Astrocyte (in vitro differentiated cells and primary cell): ENCODE measurements at regions not wholly inside any gene's neighbourhood (a gene's known extent, or its start where the extent isn't known, plus 50 kb on each side); places are given as distances from the start of the nearest gene placed in this dataset.
"Not testable (repeated sequence)": the region's sequence is repeated elsewhere in the genome, so short reads cannot be mapped to it uniquely, and the experiment has no call there.

Source experiments
- DNase-seq: peaks from one replicate; pipeline ENCODE4 v3.0.0-alpha.2; 2010; ENCODE audit warnings: low read depth
- FAIRE-seq: peaks from 2 replicates; lab custom pipeline; 2011; peaks lifted over from hg19 to GRCh38; lab: Jason Lieb, UNC
- H2AFZ ChIP-seq: 2 replicates; pipeline ENCODE4 v1.6.0; 2012; ENCODE audit warnings: low read depth, low read length, inconsistent platforms
- H3K27ac ChIP-seq: 2 replicates; pipeline ENCODE4 v1.5.1; 2011; ENCODE audit warnings: low read depth, low read length, inconsistent platforms
- H3K27me3 ChIP-seq: 2 replicates; pipeline ENCODE4 v1.6.0; 2011; ENCODE audit warnings: low read length, inconsistent platforms; ENCODE audit not compliant: insufficient read depth
- H3K36me3 ChIP-seq: 2 replicates; pipeline ENCODE4 v1.5.1; 2011; ENCODE audit warnings: low read length, inconsistent platforms; ENCODE audit not compliant: insufficient read depth
- H3K4me1 ChIP-seq: 2 replicates; pipeline ENCODE4 v1.5.1; 2011; ENCODE audit warnings: low read length, inconsistent platforms; ENCODE audit not compliant: insufficient read depth
- H3K4me2 ChIP-seq: 2 replicates; pipeline ENCODE4 v1.6.0; 2012; ENCODE audit warnings: low read length, inconsistent platforms
- H3K4me3 ChIP-seq: 2 replicates; pipeline ENCODE4 v1.5.1; 2011; ENCODE audit warnings: low read depth, mild to moderate bottlenecking, low read length, inconsistent platforms; ENCODE audit not compliant: insufficient read depth
- H3K79me2 ChIP-seq: 2 replicates; pipeline ENCODE4 v1.6.0; 2012; ENCODE audit warnings: mild to moderate bottlenecking, low read length, inconsistent platforms; ENCODE audit not compliant: insufficient read depth
- H3K9ac ChIP-seq: 2 replicates; pipeline ENCODE4 v1.6.0; 2012; ENCODE audit warnings: mild to moderate bottlenecking, low read length, inconsistent platforms
- H3K9me3 ChIP-seq: 2 replicates; pipeline ENCODE4 v1.5.1; 2012; ENCODE audit warnings: low read depth, mild to moderate bottlenecking, low read length, inconsistent platforms; ENCODE audit not compliant: insufficient read depth
- H4K20me1 ChIP-seq: 2 replicates; pipeline ENCODE4 v1.6.0; 2012; ENCODE audit warnings: low read length, inconsistent platforms; ENCODE audit not compliant: insufficient read depth
- H3K27ac Mint-ChIP-seq: one replicate; pipeline ENCODE4 v1.8.0; 2021; ENCODE audit warnings: mild to moderate bottlenecking, mixed read lengths; ENCODE audit not compliant: unreplicated experiment
- H3K27me3 Mint-ChIP-seq: one replicate; pipeline ENCODE4 v1.8.0; 2021; ENCODE audit warnings: low read depth, mixed read lengths; ENCODE audit not compliant: unreplicated experiment
- H3K36me3 Mint-ChIP-seq: one replicate; pipeline ENCODE4 v1.8.0; 2021; ENCODE audit warnings: low read depth, mixed read lengths; ENCODE audit not compliant: unreplicated experiment
- H3K4me1 Mint-ChIP-seq: one replicate; pipeline ENCODE4 v1.8.0; 2021; ENCODE audit warnings: low read depth, mixed read lengths; ENCODE audit not compliant: unreplicated experiment
- H3K4me3 Mint-ChIP-seq: one replicate; pipeline ENCODE4 v1.8.0; 2021; ENCODE audit warnings: mild to moderate bottlenecking, moderate library complexity, mixed read lengths; ENCODE audit not compliant: unreplicated experiment
- H3K9me3 Mint-ChIP-seq: one replicate; pipeline ENCODE4 v1.8.0; 2021; ENCODE audit warnings: mild to moderate bottlenecking, mixed read lengths; ENCODE audit not compliant: unreplicated experiment
- EZH2 ChIP-seq: IDR thresholded peaks from 2 replicates; pipeline ENCODE4 v1.6.1; 2012; ENCODE audit warnings: mild to moderate bottlenecking, low read length, inconsistent platforms; ENCODE audit not compliant: insufficient read depth
- TF ChIP-seq, protein P1 (sequence below): IDR thresholded peaks from 2 replicates; pipeline ENCODE4 v1.5.1; 2011; ENCODE audit warnings: low read depth, mild to moderate bottlenecking, inconsistent platforms, low read length, moderate library complexity; ENCODE audit not compliant: insufficient read depth

DNA sequence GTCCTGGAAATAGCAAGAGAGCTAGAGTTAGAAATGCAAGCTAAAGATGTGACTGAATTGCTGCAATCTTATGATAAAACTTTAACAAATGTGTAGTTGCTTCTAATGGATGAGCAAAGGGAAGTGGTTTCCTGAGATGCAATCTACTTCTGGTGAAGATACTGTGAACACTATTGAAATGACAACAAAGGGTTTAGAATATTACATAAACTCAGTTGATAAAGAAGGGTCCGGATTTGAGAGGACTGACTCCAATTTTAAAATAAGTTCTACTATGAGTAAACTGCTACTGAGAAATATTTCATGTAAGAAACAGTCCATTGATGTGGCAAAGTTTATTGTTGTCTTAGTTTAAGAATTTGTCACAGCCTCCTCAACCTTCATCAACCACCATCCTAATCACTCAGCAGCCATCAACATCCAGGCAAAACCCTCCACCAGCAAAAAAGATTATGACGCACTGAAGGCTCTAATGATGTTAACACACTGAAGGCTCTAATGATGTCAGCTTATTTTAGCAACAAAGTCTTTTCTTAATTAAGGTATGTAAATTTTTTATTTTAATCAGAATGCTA, 376.2 kb downstream of the CDH10 start:
- Mint-ChIP-seq H3K9me3 (no peaks in the 10 kb centered on the region), H3K27me3 (no peaks in the 10 kb centered on the region), H3K4me1 (no peaks in the 10 kb centered on the region), H3K36me3 (no peaks in the 10 kb centered on the region), H3K27ac (no peak overlapping the region), H3K4me3 (no peak overlapping the region)
- DNase-seq (no peak), FAIRE-seq (no peak)
- no peak for TF ChIP-seq EZH2
- TF ChIP-seq, protein P1, sequence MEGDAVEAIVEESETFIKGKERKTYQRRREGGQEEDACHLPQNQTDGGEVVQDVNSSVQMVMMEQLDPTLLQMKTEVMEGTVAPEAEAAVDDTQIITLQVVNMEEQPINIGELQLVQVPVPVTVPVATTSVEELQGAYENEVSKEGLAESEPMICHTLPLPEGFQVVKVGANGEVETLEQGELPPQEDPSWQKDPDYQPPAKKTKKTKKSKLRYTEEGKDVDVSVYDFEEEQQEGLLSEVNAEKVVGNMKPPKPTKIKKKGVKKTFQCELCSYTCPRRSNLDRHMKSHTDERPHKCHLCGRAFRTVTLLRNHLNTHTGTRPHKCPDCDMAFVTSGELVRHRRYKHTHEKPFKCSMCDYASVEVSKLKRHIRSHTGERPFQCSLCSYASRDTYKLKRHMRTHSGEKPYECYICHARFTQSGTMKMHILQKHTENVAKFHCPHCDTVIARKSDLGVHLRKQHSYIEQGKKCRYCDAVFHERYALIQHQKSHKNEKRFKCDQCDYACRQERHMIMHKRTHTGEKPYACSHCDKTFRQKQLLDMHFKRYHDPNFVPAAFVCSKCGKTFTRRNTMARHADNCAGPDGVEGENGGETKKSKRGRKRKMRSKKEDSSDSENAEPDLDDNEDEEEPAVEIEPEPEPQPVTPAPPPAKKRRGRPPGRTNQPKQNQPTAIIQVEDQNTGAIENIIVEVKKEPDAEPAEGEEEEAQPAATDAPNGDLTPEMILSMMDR: no peak
- H2AFZ ChIP-seq: no peak overlapping the region
- H3K27ac ChIP-seq: no peak overlapping the region
- H3K9me3 ChIP-seq: no peaks in the 10 kb centered on the region
- H3K4me2 ChIP-seq: no peak overlapping the region
- no peaks in the 10 kb centered on the region for H3K27me3 ChIP-seq
- no peaks in the 10 kb centered on the region for H3K4me1 ChIP-seq
- no peak overlapping the region for H3K4me3 ChIP-seq
- H4K20me1 ChIP-seq: no peaks in the 10 kb centered on the region
- no peaks in the 10 kb centered on the region for H3K79me2 ChIP-seq
- no peak overlapping the region for H3K9ac ChIP-seq
- no peaks in the 10 kb centered on the region for H3K36me3 ChIP-seq

DNA sequence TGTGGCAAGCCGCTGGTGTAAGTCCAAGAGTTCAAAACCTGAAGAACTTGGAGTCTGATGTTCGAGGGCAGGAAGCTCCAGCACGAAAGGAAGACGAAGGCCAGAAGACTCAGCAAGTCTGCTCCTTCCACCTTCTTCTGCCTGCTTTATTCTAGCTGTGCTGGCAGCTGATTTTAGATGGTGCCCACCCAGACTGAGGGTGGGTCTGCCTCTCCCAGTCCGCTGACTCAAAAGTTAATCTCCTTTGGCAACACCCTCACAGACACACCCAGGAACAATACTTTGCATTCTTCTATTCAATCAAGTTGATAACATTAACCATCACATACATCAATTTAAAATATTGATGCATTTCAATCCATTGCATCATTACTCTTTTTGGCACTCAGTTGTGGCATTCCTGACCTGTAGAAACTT, 373.1 kb downstream of the CDH10 start:
- FAIRE-seq, H3K27ac Mint-ChIP-seq, H3K4me1 Mint-ChIP-seq, H3K9ac ChIP-seq, H3K36me3 Mint-ChIP-seq, H3K36me3 ChIP-seq, H3K4me1 ChIP-seq, H3K27me3 Mint-ChIP-seq, H4K20me1 ChIP-seq, H3K9me3 Mint-ChIP-seq, H3K27me3 ChIP-seq, H3K9me3 ChIP-seq, H3K79me2 ChIP-seq, H2AFZ ChIP-seq, H3K4me3 ChIP-seq, H3K27ac ChIP-seq, H3K4me3 Mint-ChIP-seq, H3K4me2 ChIP-seq, DNase-seq: not testable (repeated sequence)

DNA sequence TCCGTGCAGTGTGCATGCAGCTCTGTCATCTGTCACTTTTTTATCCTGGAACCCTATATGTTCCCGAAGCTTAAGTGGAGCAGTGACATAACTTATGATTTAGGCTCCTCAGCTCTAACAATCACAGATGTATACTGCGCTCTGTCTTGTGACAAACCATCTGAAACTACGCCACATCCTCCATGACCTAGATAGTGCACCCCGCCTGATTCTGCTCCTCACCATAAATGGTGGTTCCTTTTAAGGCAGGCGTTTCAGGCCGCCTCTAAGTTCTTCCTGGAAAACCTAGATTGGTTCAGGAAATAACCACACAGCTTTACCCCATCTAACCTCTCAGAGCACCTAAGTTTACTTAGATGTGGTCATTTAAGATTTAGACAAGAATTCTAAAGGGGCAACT, 372.0 kb downstream of the CDH10 start:
- no peaks in the 10 kb centered on the region for H3K4me1 ChIP-seq
- no peak overlapping the region for H3K4me2 ChIP-seq
- no peaks in the 10 kb centered on the region for H3K36me3 ChIP-seq
- H3K4me3 ChIP-seq: no peak overlapping the region
- H2AFZ ChIP-seq: no peak overlapping the region
- H3K4me3 Mint-ChIP-seq: no peak overlapping the region
- no peaks in the 10 kb centered on the region for H3K27me3 ChIP-seq
- no peaks in the 10 kb centered on the region for H3K79me2 ChIP-seq
- DNase-seq: no peak
- no peaks in the 10 kb centered on the region for H3K9me3 Mint-ChIP-seq
- no peak overlapping the region for H3K27ac ChIP-seq
- no peaks in the 10 kb centered on the region for H3K27me3 Mint-ChIP-seq
- no peaks in the 10 kb centered on the region for H3K4me1 Mint-ChIP-seq
- TF ChIP-seq EZH2: no peak
- TF ChIP-seq, protein P1: no peak
- no peaks in the 10 kb centered on the region for H4K20me1 ChIP-seq
- no peak overlapping the region for H3K27ac Mint-ChIP-seq
- H3K9ac ChIP-seq: no peak overlapping the region
- FAIRE-seq: no peak
- H3K36me3 Mint-ChIP-seq: no peaks in the 10 kb centered on the region
- no peaks in the 10 kb centered on the region for H3K9me3 ChIP-seq
